Panc1 (cell line): ENCODE measurements at regions not wholly inside any gene's neighbourhood (a gene's known extent, or its start where the extent isn't known, plus 50 kb on each side); places are given as distances from the start of the nearest gene placed in this dataset.

Experiments
- ATAC-seq: fragments of 200-7000 bp; cut with Tn5 transposase; 2 replicates; pipeline ENCODE4 v1.9.1; 2020; ENCODE audit warnings: mild to moderate bottlenecking, moderate library complexity
- BruUV-seq: library from RNA; stranded (reverse); fragments of 400-500 nt; replicated peaks from 2 replicates; lab custom pipeline; 2021; lab: Mats Ljungman, UMichigan
- CTCF ChIA-PET: fragments of 300-600 bp; sonication (Branson Sonifier 250); formaldehyde crosslinking; loops from one replicate; lab custom pipeline; 2022; ENCODE audit warnings: antibody characterized with exemption; lab: Charles Lee
- POLR2A ChIA-PET: fragments of 300-600 bp; sonication (Branson Sonifier 250); formaldehyde crosslinking; loops from one replicate; lab custom pipeline; 2022; ENCODE audit warnings: antibody characterized with exemption; lab: Charles Lee
- DNase-seq: peaks from one replicate; pipeline ENCODE4 v3.0.0-alpha.2; 2010; ENCODE audit warnings: low read depth, low spot score
- H3K27ac ChIP-seq: 2 replicates; pipeline ENCODE4 v1.5.1; 2011; ENCODE audit warnings: mild to moderate bottlenecking, low read length, inconsistent platforms
- H3K27me3 ChIP-seq: fragments of 200-500 bp; sonication (Bioruptor generic); 2 replicates; pipeline ENCODE4 v1.6.0; 2014; ENCODE audit warnings: low read length, inconsistent platforms; ENCODE audit not compliant: control insufficient read depth, insufficient read depth
- H3K36me3 ChIP-seq: fragments of 200-500 bp; sonication (Bioruptor generic); 2 replicates; pipeline ENCODE4 v1.5.1; 2014; ENCODE audit warnings: inconsistent platforms, mild to moderate bottlenecking, low read length, moderate library complexity; ENCODE audit not compliant: control insufficient read depth, insufficient read depth
- H3K4me1 ChIP-seq: 2 replicates; pipeline ENCODE4 v1.5.1; 2011; ENCODE audit warnings: inconsistent platforms, mild to moderate bottlenecking, low read length, moderate library complexity; ENCODE audit not compliant: control insufficient read depth, insufficient read depth
- H3K4me3 ChIP-seq, 2 experiments: 2 replicates each; pipeline ENCODE4 v1.5.1; 2011 to 2012; ENCODE audit warnings: low read depth in 2 of 2, low read length in 2 of 2, mild to moderate bottlenecking in 2 of 2, inconsistent platforms in 1 of 2, moderate library complexity in 1 of 2
- H3K9me3 ChIP-seq: fragments of 200-500 bp; sonication (Bioruptor generic); 2 replicates; pipeline ENCODE4 v1.5.1; 2014; ENCODE audit warnings: low read depth, mild to moderate bottlenecking, inconsistent platforms, low read length, moderate library complexity; ENCODE audit not compliant: control insufficient read depth, insufficient read depth
- POLR2AphosphoS5 ChIP-seq: IDR thresholded peaks from 2 replicates; pipeline ENCODE4 v1.6.1; 2012; ENCODE audit warnings: mild to moderate bottlenecking, low read depth, low read length, moderate library complexity
- REST ChIP-seq, 2 experiments: IDR thresholded peaks; 2 replicates each; pipeline ENCODE4 v1.6.1; 2011 to 2012; ENCODE audit warnings: low read depth in 2 of 2, control low read depth in 1 of 2, low read length in 1 of 2, mild to moderate bottlenecking in 1 of 2, moderate library complexity in 1 of 2; ENCODE audit not compliant: insufficient read depth in 1 of 2
- SIN3A ChIP-seq: IDR thresholded peaks from 2 replicates; pipeline ENCODE4 v1.6.1; 2012; ENCODE audit warnings: low read depth, mild to moderate bottlenecking, low read length, moderate library complexity, borderline replicate concordance; ENCODE audit not compliant: insufficient read depth
- TCF7L2 ChIP-seq: IDR thresholded peaks from 2 replicates; pipeline ENCODE4 v1.6.1; 2011; ENCODE audit warnings: mild to moderate bottlenecking, low read depth, low read length, inconsistent platforms
- in situ Hi-C: cut with HindIII; loops from 2 replicates; pipeline ENCODE4 v1.10.0; 2016; ENCODE audit warnings: low sequenced_read_pairs, low pct_unique_long_range_greater_than_20kb
- intact Hi-C: fragments of 100-400 bp; cut with micrococcal nuclease; formaldehyde crosslinking; loops from one replicate; pipeline ENCODE4 v1.10.0; 2022; ENCODE audit not compliant: unreplicated experiment
- TF ChIP-seq, protein P1 (sequence below): fragments of 450-650 bp; IDR thresholded peaks from 2 replicates; pipeline ENCODE4 v1.5.1; 2017; ENCODE audit warnings: mild to moderate bottlenecking

DNA sequence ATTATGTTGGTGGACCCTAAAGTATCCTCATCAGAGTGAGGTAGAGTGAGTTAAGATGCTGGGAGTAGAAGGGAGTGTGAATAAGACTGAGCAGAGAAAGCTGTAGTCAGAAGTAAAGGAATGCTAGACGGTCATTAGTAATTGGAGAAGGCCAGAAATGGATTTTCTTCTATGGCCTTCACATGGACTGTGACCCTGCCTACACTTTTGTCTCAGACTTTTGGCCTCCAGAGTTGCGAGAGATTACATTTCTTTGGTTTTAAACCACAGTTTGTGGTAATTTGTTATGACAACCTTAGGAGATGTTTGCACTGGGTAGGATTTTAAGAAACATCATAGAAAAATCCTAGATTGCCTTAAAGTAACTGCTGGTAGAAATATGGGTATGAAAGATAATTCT lies 1267.7 kb upstream of the TMEFF2 start:
- ChIA-PET CTCF (no interaction called here), POLR2A (no interaction called here)
- in situ Hi-C loops (no loop called here), intact Hi-C loops (no loop called here)
- Histone ChIP-seq H3K27ac (no peak overlapping the region), H3K4me1 (no peaks in the 10 kb centered on the region), H3K9me3 (no peaks in the 10 kb centered on the region), H3K27me3 (no peaks in the 10 kb centered on the region), H3K4me3 (no peak overlapping the region), H3K36me3 (no peaks in the 10 kb centered on the region)
- TF ChIP-seq, protein P1, sequence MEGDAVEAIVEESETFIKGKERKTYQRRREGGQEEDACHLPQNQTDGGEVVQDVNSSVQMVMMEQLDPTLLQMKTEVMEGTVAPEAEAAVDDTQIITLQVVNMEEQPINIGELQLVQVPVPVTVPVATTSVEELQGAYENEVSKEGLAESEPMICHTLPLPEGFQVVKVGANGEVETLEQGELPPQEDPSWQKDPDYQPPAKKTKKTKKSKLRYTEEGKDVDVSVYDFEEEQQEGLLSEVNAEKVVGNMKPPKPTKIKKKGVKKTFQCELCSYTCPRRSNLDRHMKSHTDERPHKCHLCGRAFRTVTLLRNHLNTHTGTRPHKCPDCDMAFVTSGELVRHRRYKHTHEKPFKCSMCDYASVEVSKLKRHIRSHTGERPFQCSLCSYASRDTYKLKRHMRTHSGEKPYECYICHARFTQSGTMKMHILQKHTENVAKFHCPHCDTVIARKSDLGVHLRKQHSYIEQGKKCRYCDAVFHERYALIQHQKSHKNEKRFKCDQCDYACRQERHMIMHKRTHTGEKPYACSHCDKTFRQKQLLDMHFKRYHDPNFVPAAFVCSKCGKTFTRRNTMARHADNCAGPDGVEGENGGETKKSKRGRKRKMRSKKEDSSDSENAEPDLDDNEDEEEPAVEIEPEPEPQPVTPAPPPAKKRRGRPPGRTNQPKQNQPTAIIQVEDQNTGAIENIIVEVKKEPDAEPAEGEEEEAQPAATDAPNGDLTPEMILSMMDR, result no peak
- ATAC-seq (no peak), DNase-seq (no peak)
- BruUV-seq, result no TSS peak

GRCh38 chr2:193461431-193461934 lies 1266.8 kb upstream of the TMEFF2 start:
- Histone ChIP-seq H3K4me1 (no peaks in the 10 kb centered on the region), H3K27me3 (no peaks in the 10 kb centered on the region), H3K9me3 (no peaks in the 10 kb centered on the region), H3K27ac (no peak overlapping the region), H3K36me3 (no peaks in the 10 kb centered on the region), H3K4me3 (no peak overlapping the region)
- intact Hi-C loops (no loop called here), in situ Hi-C loops (no loop called here)
- POLR2A ChIA-PET, result no interaction called here
- DNase-seq, result no peak
- ATAC-seq, result no peak
- CTCF ChIA-PET, result no interaction called here
- BruUV-seq, result no TSS peak
- TF ChIP-seq POLR2AphosphoS5, result no peak
- TF ChIP-seq SIN3A, result no peak
- no peak for TF ChIP-seq REST (IDR thresholded peaks at IDR 0.05; ENCODE audit: insufficient read depth in 1 of 2, low read depth in 2 of 2, low read length in 1 of 2)
- TF ChIP-seq, protein P1, result no peak
- TF ChIP-seq TCF7L2, result no peak
